ENCODE measurements at regions not wholly inside any gene's neighbourhood (a gene's known extent, or its start where the extent isn't known, plus 50 kb on each side); places are given as distances from the start of the nearest gene placed in this dataset.

DNA sequence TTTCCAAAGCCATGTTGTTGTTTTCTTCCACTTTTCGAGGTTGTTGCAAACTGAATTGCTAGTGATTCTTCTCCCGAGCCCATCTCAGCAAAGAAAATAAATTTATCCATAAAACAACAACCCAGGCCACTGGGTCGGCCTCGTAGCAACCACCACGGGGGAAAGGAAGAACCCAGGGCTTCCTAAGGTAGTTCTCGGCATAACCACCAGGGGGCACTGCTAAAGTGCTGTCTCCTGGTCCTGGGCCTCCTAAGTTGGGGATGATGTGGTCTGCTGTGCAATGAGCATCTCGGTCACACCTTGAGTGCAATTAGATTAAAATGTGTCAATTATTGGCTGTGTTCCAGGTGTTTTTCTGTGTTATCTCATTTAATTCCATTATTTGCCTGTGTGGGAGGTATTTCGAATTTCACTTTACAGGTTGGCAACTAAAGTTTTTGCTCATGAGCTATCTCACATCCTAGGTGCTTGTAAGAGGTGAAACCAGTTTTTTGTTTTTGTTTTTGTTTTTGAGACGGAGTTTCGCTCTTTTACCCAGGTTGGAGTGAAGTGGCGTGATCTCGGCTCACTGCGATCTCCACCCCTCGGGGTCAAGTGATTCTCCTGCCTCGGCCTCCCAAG is 102.8 kb upstream of the DAP start:
- DNase-seq (ENCODE audit: insufficient read length, low spot score) (peak; percentile 59), FAIRE-seq (no peak)
- TF ChIP-seq, protein P1, sequence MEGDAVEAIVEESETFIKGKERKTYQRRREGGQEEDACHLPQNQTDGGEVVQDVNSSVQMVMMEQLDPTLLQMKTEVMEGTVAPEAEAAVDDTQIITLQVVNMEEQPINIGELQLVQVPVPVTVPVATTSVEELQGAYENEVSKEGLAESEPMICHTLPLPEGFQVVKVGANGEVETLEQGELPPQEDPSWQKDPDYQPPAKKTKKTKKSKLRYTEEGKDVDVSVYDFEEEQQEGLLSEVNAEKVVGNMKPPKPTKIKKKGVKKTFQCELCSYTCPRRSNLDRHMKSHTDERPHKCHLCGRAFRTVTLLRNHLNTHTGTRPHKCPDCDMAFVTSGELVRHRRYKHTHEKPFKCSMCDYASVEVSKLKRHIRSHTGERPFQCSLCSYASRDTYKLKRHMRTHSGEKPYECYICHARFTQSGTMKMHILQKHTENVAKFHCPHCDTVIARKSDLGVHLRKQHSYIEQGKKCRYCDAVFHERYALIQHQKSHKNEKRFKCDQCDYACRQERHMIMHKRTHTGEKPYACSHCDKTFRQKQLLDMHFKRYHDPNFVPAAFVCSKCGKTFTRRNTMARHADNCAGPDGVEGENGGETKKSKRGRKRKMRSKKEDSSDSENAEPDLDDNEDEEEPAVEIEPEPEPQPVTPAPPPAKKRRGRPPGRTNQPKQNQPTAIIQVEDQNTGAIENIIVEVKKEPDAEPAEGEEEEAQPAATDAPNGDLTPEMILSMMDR (IDR thresholded peaks at IDR 0.05; ENCODE audit: insufficient read depth, missing control alignments), result peak; percentile 60

DNA sequence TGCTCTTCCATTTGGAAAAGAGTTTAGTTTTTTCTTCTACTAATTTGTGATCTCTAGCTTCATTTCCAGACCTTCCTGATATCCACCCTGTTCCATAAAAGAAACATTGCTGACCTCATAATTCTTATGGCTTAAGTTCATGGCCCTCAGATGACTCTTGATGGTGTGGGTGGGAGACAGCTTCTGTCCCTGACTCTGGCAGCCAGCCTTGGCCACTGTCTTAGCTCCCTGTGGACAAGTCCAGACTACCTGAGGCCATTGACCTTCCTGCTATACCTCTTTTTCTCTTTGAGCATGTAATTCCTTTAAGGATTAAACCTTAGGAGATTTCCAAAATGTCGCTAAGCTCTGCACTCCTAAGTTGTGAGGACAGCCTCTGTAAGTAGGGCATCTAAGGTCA is 101.1 kb upstream of the DAP start:
- DNase-seq (ENCODE audit: insufficient read length, low spot score), result no peak
- no peak for FAIRE-seq
- TF ChIP-seq, protein P1 (IDR thresholded peaks at IDR 0.05; ENCODE audit: insufficient read depth, missing control alignments), result no peak

DNA sequence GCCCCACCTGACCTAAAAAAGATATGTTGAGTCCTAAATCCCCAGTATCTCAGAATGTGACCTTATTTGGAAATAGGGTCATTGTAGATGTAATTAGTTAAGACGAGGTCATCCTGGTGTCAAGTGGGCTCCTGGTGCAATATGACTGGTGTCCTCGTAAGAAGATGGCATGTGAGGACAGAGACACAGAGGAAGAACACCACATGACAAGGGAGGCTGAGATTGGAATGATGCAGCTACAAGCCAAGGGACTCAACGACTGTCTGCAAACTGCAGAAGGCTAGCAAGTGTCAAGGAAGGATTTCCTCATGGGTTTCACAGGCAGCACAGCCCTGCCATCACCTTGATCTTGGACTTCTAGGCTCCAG is 100.4 kb upstream of the DAP start:
- DNase-seq (ENCODE audit: insufficient read length, low spot score), result no peak
- FAIRE-seq, result no peak
- TF ChIP-seq, protein P1 (IDR thresholded peaks at IDR 0.05; ENCODE audit: insufficient read depth, missing control alignments), result no peak

DNA sequence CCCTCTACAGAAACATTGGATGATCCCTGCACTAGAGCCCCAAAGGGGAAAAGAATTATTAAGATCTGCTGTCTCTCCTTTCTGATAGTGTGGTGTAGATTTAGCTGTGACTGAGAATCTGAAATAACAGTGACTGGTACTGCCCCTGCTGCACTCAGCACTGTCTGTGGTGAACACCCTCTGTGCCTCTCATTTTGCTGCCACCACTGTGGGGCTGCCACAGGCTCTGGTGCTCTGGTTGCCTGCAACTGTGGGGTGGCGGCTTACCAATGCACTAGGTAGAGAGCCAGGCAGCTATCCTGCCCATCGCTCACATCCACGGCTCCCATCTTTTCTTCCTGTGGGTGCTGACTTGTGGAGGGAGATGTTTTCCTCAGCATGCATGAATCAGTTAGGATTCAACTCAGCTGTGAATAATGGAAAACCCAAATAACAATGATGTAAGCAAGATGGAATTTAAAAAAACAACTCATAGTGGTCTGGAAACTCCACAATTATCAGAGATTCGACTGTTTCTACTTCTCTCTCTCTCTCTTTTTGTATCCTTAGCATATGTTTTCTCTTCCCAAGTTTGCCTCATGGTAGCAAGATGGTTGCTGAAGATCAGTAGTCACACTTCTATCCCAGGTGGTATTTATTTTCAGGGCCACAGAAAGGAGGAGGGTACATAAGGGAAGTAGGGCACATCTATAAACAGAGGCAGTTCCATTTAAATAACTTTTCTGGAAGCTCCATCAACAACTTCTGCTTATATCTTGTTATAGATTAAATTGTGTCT is 99.8 kb upstream of the DAP start:
- FAIRE-seq, result no peak
- TF ChIP-seq, protein P1 (IDR thresholded peaks at IDR 0.05; ENCODE audit: insufficient read depth, missing control alignments), result no peak
- DNase-seq (ENCODE audit: insufficient read length, low spot score), result no peak

DNA sequence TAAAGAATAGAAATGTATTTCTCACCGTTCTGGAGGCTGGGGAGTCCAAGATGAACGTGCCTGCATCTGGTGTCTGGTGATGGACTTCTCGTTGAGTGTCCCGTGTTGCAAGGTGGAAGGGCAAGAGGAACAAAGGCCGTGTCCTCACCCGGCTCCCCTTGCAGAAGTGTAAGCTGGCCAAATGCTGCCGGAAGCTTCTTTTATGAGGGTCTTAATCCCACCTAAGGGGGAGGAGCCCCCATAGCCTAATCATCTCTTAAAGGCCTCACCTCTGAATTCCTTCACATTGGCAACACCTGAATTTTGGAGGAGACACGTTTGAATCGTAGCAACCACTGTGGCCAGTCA is 99.1 kb upstream of the DAP start:
- DNase-seq (ENCODE audit: insufficient read length, low spot score) (no peak), FAIRE-seq (no peak)
- TF ChIP-seq, protein P1 (IDR thresholded peaks at IDR 0.05; ENCODE audit: insufficient read depth, missing control alignments), result no peak

DNA sequence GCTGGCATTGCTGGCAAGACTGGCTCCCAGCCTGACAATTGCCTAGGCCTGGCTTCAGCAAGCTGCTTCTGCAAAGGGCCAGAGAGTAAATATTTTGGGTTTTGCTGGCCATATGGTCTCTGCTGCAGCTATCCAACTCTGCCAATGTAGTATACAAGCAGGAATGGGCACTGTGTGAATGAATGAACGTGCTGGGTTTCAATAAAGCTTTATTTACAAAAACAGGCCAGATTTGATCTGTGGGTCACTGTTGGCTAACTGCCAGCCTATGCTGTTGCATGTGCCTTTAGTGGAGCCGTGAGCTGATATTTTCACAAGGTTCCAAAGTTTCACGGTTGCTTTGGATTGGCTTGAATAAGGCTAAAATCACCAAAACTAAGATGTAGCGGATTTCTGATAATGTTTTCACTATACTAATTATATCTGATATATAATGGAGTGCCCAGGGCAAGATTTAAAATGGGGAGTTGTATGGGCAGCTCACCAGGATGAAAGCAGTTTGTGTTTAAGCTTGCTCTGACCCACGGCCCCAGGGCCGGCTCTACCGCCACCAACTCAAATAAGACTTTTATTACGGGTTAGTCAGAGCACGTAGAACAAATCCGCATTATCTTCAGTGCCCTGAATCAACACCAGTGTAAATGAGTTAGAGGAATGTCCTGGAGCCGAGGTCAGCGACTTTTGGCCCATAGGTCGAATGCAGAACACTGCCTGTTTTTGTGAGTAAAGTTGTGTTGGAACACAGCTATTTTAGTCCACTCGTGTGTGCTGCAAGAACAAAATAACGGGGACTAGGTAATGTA is 98.6 kb upstream of the DAP start:
- FAIRE-seq (no peak), DNase-seq (ENCODE audit: insufficient read length, low spot score) (no peak)
- TF ChIP-seq, protein P1 (IDR thresholded peaks at IDR 0.05; ENCODE audit: insufficient read depth, missing control alignments), result no peak
